ENCODE measurements at regions not wholly inside any gene's neighbourhood (a gene's known extent, or its start where the extent isn't known, plus 50 kb on each side); places are given as distances from the start of the nearest gene placed in this dataset.

DNA sequence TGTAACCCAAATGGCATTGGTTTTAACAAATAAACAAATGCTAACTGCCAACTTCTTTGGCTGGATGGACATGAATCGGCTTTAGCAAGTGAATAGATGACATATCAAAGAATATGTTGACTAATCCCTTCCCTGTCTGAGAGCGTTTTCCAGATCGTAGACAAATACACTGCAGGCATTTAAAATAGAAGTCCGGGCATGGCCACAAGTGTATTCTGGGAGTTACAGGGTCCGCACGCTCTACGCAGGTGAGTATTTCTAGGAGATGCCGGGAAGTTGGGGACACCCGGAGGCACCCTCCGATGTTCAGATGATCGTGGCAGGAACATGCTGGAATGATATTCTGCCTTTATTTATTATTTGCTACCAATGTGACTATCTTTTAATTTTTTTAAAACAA lies 53.2 kb upstream of the ZNF536 start:
- H3K36me3 ChIP-seq = no peaks in the 10 kb centered on the region
- H3K9me3 ChIP-seq (replicated peaks in 1 of 11) = peaks cover 3 to 18% (median 12%) of the 10 kb centered on the region in 11 experiments; a peak in 10 of 22 replicates
- no peaks in the 10 kb centered on the region for H3K27me3 ChIP-seq
- no peaks in the 10 kb centered on the region for H4K20me1 ChIP-seq
- H3K27ac ChIP-seq = no peak overlapping the region
- no peak for TF ChIP-seq Cebpa-rat (IDR thresholded peaks at IDR 0.05)
- no peaks in the 10 kb centered on the region for H3K4me1 ChIP-seq
- H3K4me3 ChIP-seq = no peak overlapping the region
- H3K9ac ChIP-seq = no peak overlapping the region
- no peak overlapping the region for H3K4me2 ChIP-seq

DNA sequence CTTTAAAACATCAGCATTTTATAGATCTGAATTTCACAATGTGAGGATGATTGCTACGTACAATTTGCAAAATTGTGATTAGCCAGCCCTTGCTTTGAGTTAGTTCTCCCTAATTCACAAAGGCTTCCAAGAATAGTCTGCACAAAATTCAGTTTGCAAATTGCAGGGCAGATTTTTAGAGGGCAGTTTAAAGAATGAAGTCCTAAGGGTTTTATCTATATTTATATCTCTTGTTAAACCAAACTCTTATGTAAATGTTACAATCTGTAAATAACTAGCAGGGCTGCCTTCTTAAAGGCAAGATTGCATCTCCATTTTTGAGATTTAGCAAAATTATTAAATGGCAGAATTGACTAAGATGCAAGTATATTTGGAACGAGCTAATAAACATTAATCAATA lies 52.8 kb upstream of the ZNF536 start:
- H3K4me2 ChIP-seq = no peak overlapping the region
- H3K36me3 ChIP-seq = no peaks in the 10 kb centered on the region
- no peaks in the 10 kb centered on the region for H4K20me1 ChIP-seq
- H3K9ac ChIP-seq = no peak overlapping the region
- H3K4me1 ChIP-seq = no peaks in the 10 kb centered on the region
- peaks cover 3 to 18% (median 12%) of the 10 kb centered on the region in 11 experiments; a peak in 10 of 22 replicates for H3K9me3 ChIP-seq (replicated peaks in 1 of 11)
- no peak for TF ChIP-seq Cebpa-rat (IDR thresholded peaks at IDR 0.05)
- no peak overlapping the region for H3K27ac ChIP-seq
- H3K27me3 ChIP-seq = no peaks in the 10 kb centered on the region
- H3K4me3 ChIP-seq = no peak overlapping the region

- H4K20me1 ChIP-seq = no peaks in the 10 kb centered on the region
- no peaks in the 10 kb centered on the region for H3K36me3 ChIP-seq
- no peak overlapping the region for H3K4me3 ChIP-seq
- TF ChIP-seq Cebpa-rat (IDR thresholded peaks at IDR 0.05) = no peak
- no peak overlapping the region for H3K4me2 ChIP-seq
- peaks cover 3 to 18% (median 12%) of the 10 kb centered on the region in 11 experiments; a peak in 10 of 22 replicates for H3K9me3 ChIP-seq (replicated peaks in 1 of 11)
- H3K4me1 ChIP-seq = no peaks in the 10 kb centered on the region
- H3K9ac ChIP-seq = no peak overlapping the region
- H3K27ac ChIP-seq = no peak overlapping the region
- H3K27me3 ChIP-seq = no peaks in the 10 kb centered on the region
These were observed 52.3 kb upstream of the ZNF536 start for GRCh38 chr19:30319876-30320275.

DNA sequence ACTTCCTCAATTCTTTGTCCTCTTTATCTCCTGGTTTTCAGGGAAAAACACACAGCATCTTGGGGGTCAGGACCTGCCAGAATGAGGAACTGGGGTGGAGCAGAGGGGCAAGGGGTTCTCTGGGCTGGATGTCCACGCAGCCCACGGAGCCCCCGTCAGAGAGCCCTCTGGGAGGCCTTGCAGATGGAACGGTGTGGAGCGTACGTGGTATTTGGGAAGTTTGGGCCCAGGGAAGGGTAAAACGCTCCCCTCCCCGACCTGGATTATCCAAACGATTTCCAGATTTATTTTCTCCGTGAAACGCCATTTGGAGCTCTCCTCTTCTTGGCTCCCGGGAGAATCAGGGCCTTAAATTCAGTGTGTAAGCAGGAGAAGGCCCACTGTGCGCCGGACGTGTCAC lies 51.7 kb upstream of the ZNF536 start:
- Histone ChIP-seq H3K27me3 (no peaks in the 10 kb centered on the region), H3K9me3 (replicated peaks in 1 of 11) (peaks cover under 1 to 13% (median 9%) of the 10 kb centered on the region in 11 experiments; a peak in 10 of 22 replicates), H3K4me2 (no peak overlapping the region), H3K36me3 (no peaks in the 10 kb centered on the region), H3K9ac (no peak overlapping the region), H3K27ac (no peak overlapping the region), H3K4me3 (no peak overlapping the region), H3K4me1 (no peaks in the 10 kb centered on the region), H4K20me1 (no peaks in the 10 kb centered on the region)
- no peak for TF ChIP-seq Cebpa-rat (IDR thresholded peaks at IDR 0.05)

DNA sequence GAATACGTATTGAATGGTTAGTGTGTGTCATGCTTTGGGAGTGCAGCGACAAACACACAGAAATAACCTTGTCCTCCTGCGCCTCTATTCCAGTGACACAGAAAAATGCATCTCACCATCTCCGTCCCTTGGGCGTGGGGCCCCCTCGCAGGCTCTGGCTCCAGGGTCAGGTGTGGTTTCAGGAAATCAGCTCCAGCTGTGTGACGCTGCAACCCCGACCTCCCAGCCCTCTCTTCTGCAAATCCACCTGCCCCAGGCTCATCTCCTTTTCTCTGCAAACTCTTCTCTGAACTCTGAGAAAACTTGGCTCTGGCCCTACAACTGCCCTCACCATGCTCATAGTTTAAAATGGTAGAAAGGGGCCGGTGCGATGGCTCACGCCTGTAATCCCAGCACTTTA lies 51.3 kb upstream of the ZNF536 start:
- Histone ChIP-seq H3K9me3 (replicated peaks in 1 of 11) (peaks cover 0 to 9% (median 7%) of the 10 kb centered on the region in 11 experiments; a peak in 10 of 22 replicates), H3K27ac (no peak overlapping the region), H3K27me3 (no peaks in the 10 kb centered on the region), H3K4me2 (no peak overlapping the region), H4K20me1 (no peaks in the 10 kb centered on the region), H3K4me3 (no peak overlapping the region), H3K4me1 (no peaks in the 10 kb centered on the region), H3K9ac (no peak overlapping the region), H3K36me3 (no peaks in the 10 kb centered on the region)
- no peak for TF ChIP-seq Cebpa-rat (IDR thresholded peaks at IDR 0.05)

Measured in BLaER1 treated with 17β-estradiol and CSF1 and Interleukin-3, amounts not matched to agents 10 nM and 100 nM (cell line).